ENCODE measurements at regions not wholly inside any gene's neighbourhood (a gene's known extent, or its start where the extent isn't known, plus 50 kb on each side); places are given as distances from the start of the nearest gene placed in this dataset.

- TF ChIP-seq POLR2AphosphoS5 (IDR thresholded peaks at IDR 0.05) (no peak), EP300 (IDR thresholded peaks at IDR 0.05) (no peak), POLR2A (IDR thresholded peaks at IDR 0.05) (no peak), CTCF (IDR thresholded peaks at IDR 0.05) (no peak)
- Histone ChIP-seq H3K9me3 (no peaks in the 10 kb centered on the region), H3K27ac (no peak overlapping the region), H3K4me3 (no peak overlapping the region), H3K36me3 (no peaks in the 10 kb centered on the region), H3K4me1 (peaks cover 0 to 4% (median 0%) of the 10 kb centered on the region in 4 donors), H3K27me3 (no peaks in the 10 kb centered on the region)
- WGBS, 2 donors = 10 to 17% methylated on average over 3 of the region's 3 CpGs
- no peak for DNase-seq
- no peak for ATAC-seq (ENCODE audit: low FRiP score in 2 of 2)
Measured at GRCh38 chr10:61612450-61612849, 50.3 kb upstream of the CABCOCO1 start.

GRCh38 chr10:61612009-61612408 lies 50.7 kb upstream of the CABCOCO1 start:
- ATAC-seq (ENCODE audit: low FRiP score in 2 of 2) = no peak
- Histone ChIP-seq H3K36me3 (no peaks in the 10 kb centered on the region), H3K9me3 (no peaks in the 10 kb centered on the region), H3K4me1 (peaks cover 0 to 4% (median 0%) of the 10 kb centered on the region in 4 donors), H3K27me3 (no peaks in the 10 kb centered on the region), H3K4me3 (no peak overlapping the region), H3K27ac (no peak overlapping the region)
- DNase-seq = no peak
- WGBS, 2 donors = 18 to 34% methylated on average over 2 of the region's 2 CpGs
- TF ChIP-seq POLR2AphosphoS5 (IDR thresholded peaks at IDR 0.05) (no peak), EP300 (IDR thresholded peaks at IDR 0.05) (no peak), POLR2A (IDR thresholded peaks at IDR 0.05) (no peak), CTCF (IDR thresholded peaks at IDR 0.05) (no peak)

GRCh38 chr10:61609701-61610100 lies 53.0 kb upstream of the CABCOCO1 start:
- DNase-seq (no peak), ATAC-seq (ENCODE audit: low FRiP score in 2 of 2) (no peak)
- WGBS, 2 donors = 88 to 92% methylated on average over 1 of the region's 1 CpG
- no peak for TF ChIP-seq POLR2AphosphoS5 (IDR thresholded peaks at IDR 0.05)
- Histone ChIP-seq H3K27me3 (no peaks in the 10 kb centered on the region), H3K9me3 (no peaks in the 10 kb centered on the region), H3K4me1 (peaks cover 0 to 4% (median 0%) of the 10 kb centered on the region in 4 donors), H3K4me3 (no peak overlapping the region), H3K27ac (no peak overlapping the region), H3K36me3 (no peaks in the 10 kb centered on the region)

GRCh38 chr10:61608255-61609033 lies 54.3 kb upstream of the CABCOCO1 start:
- Histone ChIP-seq H3K27ac (no peak overlapping the region), H3K4me3 (no peak overlapping the region), H3K4me1 (peaks cover 0 to 4% (median 0%) of the 10 kb centered on the region in 4 donors), H3K27me3 (no peaks in the 10 kb centered on the region), H3K36me3 (no peaks in the 10 kb centered on the region), H3K9me3 (no peaks in the 10 kb centered on the region)
- no peak for DNase-seq
- no peak for ATAC-seq (ENCODE audit: low FRiP score in 2 of 2)
- WGBS, 2 donors = 71 to 75% methylated on average over 8 of the region's 8 CpGs
- TF ChIP-seq POLR2AphosphoS5 (IDR thresholded peaks at IDR 0.05) (no peak), POLR2A (IDR thresholded peaks at IDR 0.05) (no peak), CTCF (IDR thresholded peaks at IDR 0.05) (no peak), EP300 (IDR thresholded peaks at IDR 0.05) (no peak)

- H3K36me3 ChIP-seq = no peaks in the 10 kb centered on the region
- H3K27ac ChIP-seq = no peak overlapping the region
- H3K9me3 ChIP-seq = no peaks in the 10 kb centered on the region
- no peaks in the 10 kb centered on the region for H3K27me3 ChIP-seq
- WGBS, 2 donors = 87 to 91% methylated on average over 5 of the region's 5 CpGs
- ATAC-seq (ENCODE audit: low FRiP score in 2 of 2) (no peak), DNase-seq (no peak)
- H3K4me1 ChIP-seq = peaks cover 0 to under 1% (median 0%) of the 10 kb centered on the region in 4 donors
- no peak for TF ChIP-seq EP300 (IDR thresholded peaks at IDR 0.05)
- no peak for TF ChIP-seq POLR2A (IDR thresholded peaks at IDR 0.05)
- peak in 4 of 6 experiments; percentile 6 to 27 (median 22) for TF ChIP-seq CTCF (IDR thresholded peaks at IDR 0.05)
- no peak for TF ChIP-seq POLR2AphosphoS5 (IDR thresholded peaks at IDR 0.05)
- no peak overlapping the region for H3K4me3 ChIP-seq
Measured at GRCh38 chr10:61606959-61607907, 55.5 kb upstream of the CABCOCO1 start.
